GF-D8 (cell line): ENCODE measurements at regions not wholly inside any gene's neighbourhood (a gene's known extent, or its start where the extent isn't known, plus 50 kb on each side); places are given as distances from the start of the nearest gene placed in this dataset.
"Not testable (repeated sequence)": the region's sequence is repeated elsewhere in the genome, so short reads cannot be mapped to it uniquely, and the experiment has no call there.

Source experiments
- DNase-seq: peaks from one replicate; lab custom pipeline; 2025; lab: John Stamatoyannopoulos, UW

DNA sequence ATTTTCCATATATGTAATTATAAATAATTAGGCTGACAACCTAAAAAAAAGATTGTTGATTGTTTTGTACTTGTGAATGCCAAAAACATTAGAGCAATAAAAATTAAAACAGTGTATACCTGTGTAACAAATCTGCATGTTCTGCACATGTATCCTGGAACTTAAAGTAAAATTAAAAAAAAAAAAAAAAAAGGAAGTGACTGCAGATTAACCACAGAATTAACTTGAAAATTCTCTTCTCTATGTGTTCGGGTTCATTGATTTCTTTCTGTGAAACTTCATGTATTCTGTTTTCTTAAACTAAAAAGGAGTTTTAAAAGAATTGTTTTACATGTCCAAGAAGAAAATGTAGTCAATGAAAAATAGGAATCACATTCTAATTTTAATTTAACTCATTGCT is 95.7 kb downstream of the FASLG start:
- DNase-seq: no peak

GRCh38 chr1:172755099-172755498 is 96.2 kb downstream of the FASLG start:
- DNase-seq: no peak

- no peak for DNase-seq
These were observed 97.1 kb downstream of the FASLG start for GRCh38 chr1:172756024-172756423.

DNA sequence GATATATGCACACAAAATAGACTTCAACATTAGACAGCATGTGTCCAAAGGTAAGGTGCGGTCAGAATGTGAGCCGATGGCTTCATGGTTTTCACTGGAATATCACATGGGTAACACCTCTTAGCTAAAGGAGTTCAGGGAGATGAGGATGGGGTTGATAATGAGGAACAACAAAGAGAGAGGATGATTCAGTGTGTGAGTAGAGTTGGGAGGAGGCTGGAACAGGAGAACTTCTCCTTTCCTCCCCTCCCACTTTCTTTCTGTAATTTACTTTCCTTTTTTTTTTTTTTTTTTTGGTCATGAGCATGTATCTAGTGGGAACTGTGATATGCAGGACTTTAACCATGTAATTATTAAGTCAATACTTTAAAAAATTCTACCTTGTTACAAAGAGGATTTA is 99.4 kb downstream of the FASLG start:
- DNase-seq: no peak

- no peak for DNase-seq
These were observed 101.2 kb downstream of the FASLG start for GRCh38 chr1:172760121-172760520.

- DNase-seq: no peak
These were observed 102.9 kb downstream of the FASLG start for GRCh38 chr1:172761581-172762486.

DNA sequence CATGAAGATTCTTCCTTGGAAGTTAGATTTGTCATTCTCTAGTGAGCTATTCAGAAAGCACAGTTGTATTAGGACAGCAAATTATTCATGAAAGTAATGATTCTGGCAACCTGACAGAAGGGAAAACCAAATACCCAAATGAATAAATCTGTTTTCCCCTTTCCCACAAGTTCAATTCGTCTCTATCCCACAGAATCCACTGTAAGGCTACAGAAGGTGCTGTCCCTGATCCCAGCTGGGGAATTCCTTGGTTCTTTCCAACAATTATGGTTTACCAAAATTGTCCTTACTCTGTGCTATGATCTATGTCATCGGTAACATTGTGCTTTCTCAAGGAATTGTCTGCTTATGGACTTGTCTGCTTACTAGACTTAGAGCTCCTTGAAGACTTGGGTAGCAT is 104.2 kb downstream of the FASLG start:
- no peak for DNase-seq

DNA sequence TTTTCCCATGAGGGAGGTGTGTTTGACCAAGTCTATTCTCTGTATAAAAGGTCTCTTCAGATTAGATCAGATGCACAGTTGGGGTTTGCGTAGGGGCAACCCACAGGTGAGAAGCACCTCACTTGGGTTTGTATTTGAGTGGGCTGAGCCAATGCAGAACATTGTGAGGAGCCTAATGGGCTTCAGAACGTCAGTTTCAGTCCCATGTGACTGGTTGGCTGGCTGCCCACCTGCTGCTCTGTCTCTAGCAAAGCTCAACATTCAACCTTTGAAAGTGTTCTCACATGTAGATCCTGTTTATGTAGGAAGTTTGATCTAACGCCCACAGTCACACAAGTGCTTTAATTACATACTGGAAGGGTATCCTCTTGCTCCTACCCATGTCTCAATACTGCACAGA is 105.5 kb downstream of the FASLG start:
- DNase-seq: no peak

DNA sequence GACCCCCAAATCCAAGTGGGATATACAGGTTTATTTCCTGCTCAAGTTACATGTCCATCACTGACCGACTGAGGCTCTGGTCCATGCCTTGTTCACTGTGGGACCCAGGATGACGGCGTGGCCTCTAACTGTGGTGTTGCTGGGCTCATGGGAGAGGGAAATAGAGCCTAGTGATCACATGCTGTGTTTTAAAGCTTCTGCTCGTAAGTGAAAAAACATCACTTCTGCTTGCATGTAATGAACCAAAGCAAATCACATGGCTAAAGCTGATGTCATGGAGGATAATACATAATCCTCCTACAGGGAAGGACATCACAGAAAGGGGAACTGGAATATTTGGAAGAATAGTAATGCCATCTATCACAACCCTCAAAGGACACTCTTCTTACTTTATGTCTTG is 107.6 kb downstream of the FASLG start:
- no peak for DNase-seq

DNA sequence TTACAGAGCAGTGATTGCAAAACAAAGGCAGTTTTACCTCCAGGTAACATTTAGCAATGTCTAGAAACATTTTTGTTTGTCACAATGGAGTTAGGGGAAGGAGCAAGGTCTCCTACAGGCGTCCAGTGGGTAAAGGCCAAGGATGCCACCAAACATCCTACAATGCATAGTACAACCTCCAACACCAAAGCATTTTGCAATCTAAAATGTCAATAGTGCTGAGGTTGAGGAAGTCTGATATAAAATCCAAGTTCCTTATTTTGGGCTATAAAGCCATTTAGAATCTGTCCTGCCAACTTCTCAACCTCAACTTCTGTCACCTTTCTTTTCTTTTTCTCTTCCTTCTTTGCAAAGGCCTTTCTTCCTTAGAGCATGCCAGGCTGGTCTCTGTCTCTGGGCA is 111.2 kb downstream of the FASLG start:
- no peak for DNase-seq

DNA sequence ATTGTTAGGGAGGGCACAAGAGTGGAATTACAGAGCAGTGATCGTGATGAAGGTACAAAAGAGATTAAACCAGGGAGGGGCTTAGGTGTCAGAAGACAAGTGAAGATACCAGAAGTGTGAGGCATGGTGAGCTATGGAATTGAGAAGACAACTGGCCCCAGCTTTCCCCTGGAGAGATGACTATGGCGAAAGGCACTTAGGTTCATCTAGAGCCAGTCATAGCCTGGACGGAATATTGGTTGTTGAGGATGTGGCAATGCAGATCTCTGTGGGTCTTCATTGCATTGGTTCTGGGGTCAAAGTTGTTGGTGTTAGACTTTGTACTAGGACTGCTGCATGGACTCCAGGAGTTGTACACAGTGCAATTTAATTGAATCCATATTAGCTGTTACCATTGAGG is 115.7 kb downstream of the FASLG start:
- DNase-seq: no peak

DNA sequence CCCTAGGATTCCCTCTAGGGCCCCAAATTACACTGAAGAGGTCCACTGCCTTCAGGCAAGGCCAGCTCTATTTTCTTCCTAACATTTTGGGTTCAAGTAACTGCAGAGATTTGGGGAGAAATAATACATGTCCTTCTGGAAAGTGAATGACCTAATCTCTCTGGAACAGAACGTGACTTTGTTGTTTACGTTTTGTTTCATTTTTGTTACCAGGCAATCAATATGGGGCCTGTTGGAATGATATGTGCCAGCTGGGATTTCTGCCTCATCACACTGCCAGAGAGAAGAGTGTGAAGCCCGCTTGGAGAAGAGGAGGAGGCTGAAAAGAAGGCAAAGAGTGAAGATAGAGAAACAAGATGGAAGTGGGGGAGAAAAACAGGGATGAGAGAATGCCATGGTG is 116.7 kb downstream of the FASLG start:
- DNase-seq: no peak

GRCh38 chr1:172776071-172776470 is 117.2 kb downstream of the FASLG start:
- DNase-seq: no peak

GRCh38 chr1:172777767-172778166 is 118.9 kb downstream of the FASLG start:
- no peak for DNase-seq

GRCh38 chr1:172778456-172779455 is 119.9 kb downstream of the FASLG start:
- no peak for DNase-seq

DNA sequence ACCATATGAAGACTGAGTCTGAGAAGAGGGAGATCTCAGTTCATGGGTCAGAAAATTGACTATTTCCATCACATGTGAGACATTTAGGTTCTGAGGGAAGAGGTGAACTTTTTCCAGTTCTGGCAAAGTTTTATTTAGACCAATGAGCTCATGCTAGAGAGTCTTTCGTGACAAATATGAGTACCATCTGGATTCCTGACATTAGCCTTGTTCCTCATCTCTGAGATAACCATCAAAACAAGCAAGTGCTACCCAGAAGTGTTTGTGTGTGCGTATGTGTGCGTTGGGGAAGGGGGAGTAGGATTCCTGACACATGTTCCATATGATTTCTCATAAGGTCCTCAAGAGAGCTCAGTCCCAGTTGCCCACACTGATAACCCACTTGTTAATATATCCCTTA is 120.6 kb downstream of the FASLG start:
- DNase-seq: no peak

GRCh38 chr1:172781513-172782140 is 122.7 kb downstream of the FASLG start:
- DNase-seq: no peak

GRCh38 chr1:172789840-172790239 is 130.9 kb downstream of the FASLG start:
- no peak for DNase-seq

DNA sequence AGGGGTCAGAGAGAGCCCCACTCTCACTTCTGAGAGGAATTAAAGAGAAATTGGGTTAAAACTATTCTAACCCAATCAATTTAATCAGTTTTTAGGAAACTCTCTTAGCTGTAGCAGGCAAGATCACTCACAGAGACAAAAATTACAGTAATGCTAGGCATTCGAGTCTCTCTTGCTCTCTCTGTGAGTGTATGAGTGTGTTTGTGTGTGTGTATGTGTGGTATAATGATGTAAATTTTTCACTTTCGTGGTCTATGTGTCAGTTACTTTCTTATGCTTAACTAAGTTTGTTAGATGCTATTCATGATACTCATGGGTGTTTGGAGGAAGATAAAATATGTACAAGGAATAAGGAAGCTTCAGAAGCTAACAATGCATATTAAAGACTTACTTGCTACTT is 131.3 kb downstream of the FASLG start:
- no peak for DNase-seq

DNA sequence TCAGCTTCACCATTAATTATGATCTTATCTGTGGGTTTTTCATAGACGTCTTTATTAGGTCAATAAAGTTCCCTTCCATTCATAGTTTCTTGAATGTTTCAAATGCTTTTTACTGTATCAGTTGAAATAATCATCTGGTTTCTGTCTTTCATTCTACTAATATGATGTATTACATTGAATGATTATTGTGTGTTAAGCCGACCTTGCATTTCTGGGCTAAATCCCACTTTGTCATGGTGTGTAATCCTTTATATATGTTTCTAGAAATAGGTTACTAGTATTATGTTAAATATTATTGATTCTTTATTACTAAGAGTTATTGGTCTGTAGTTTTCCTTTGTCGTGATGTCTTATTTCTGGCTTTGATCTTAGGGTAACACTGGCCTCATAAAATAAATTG is 134.9 kb downstream of the FASLG start:
- DNase-seq: no peak

DNA sequence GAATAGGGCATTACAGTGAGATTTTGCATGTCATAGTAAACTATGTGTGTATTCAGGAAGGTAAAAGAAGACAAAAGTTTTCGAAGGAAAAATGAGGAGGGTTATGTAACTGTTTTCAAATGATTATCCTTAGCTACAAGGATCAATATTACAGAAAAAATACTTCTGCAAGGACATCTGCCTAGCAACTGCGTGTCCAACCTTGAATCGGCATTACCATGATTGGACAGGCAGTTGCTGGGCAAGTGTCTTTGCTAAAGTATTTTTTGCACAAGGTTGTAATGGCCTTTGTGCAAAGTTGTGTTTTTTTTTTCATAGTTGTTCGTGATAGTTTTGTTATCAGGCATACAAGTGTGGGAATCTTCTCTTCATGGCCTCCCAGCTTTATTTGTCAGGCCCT is 136.8 kb downstream of the FASLG start:
- DNase-seq: no peak

DNA sequence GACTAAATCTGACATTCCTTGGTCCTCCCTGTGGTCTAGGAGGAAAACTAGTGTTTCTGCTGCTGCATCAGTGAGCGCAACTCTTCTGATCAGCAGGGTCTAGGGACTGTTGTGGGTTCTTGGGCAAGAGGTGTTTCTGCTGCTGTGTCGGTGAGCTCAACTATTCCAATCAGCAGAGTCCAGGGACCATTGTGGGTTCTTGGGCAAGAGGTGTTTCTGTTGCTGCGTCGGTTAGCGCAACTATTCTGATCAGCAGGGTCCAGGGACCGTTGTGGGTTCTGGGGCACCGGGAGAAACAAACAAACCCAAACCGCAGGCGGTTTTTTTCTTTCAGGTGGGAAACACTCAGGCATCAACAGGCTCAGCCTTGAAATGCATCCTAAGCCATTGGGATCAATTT is 140.9 kb downstream of the FASLG start:
- DNase-seq: not testable (repeated sequence)
